Prostate gland (tissue), 2 donors: ENCODE measurements at regions not wholly inside any gene's neighbourhood (a gene's known extent, or its start where the extent isn't known, plus 50 kb on each side); places are given as distances from the start of the nearest gene placed in this dataset.

ENCODE experiments used
- POLR2A ChIP-seq: fragments of 450-650 bp; IDR thresholded peaks from one replicate; pipeline ENCODE4 v1.6.1; 2016; ENCODE audit warnings: antibody characterized with exemption, mild to moderate bottlenecking
- POLR2AphosphoS5 ChIP-seq: sonication (generic); formaldehyde crosslinking; IDR thresholded peaks from one replicate; pipeline ENCODE4 v1.6.1; 2017; ENCODE audit warnings: antibody characterized with exemption
- TF ChIP-seq, protein P1 (sequence below), 4 experiments: fragments of 200-600 bp in 2 of 4; fragments of 450-650 bp in 2 of 4; sonication (generic) in 2 of 4; IDR thresholded peaks; 1 replicate in 3 of 4; 2 replicates in 1 of 4; pipeline ENCODE4 v1.5.1; 2016 to 2019; ENCODE audit warnings: antibody characterized with exemption in 4 of 4, mild to moderate bottlenecking in 2 of 4, moderate library complexity in 2 of 4

DNA sequence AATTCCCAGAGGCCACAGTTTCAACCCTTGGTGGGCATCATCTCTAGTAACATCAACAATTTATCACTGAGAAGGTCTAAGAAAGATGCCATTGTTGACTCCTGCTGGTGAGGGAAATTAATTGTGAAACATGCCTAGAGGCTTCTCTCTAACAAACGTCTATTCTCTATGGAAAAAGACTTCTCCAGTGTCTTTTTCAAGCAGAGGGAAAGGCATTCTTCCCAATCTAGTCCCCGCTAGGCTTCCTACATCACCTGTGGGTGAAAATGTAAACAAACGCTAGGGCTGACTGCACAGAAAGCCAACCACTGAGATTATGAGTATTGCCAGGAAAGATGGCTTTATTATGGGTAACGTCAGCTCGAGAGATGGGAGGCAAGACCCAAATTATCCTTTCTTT, 677.4 kb downstream of the NCAM2 start:
- TF ChIP-seq, protein P1, sequence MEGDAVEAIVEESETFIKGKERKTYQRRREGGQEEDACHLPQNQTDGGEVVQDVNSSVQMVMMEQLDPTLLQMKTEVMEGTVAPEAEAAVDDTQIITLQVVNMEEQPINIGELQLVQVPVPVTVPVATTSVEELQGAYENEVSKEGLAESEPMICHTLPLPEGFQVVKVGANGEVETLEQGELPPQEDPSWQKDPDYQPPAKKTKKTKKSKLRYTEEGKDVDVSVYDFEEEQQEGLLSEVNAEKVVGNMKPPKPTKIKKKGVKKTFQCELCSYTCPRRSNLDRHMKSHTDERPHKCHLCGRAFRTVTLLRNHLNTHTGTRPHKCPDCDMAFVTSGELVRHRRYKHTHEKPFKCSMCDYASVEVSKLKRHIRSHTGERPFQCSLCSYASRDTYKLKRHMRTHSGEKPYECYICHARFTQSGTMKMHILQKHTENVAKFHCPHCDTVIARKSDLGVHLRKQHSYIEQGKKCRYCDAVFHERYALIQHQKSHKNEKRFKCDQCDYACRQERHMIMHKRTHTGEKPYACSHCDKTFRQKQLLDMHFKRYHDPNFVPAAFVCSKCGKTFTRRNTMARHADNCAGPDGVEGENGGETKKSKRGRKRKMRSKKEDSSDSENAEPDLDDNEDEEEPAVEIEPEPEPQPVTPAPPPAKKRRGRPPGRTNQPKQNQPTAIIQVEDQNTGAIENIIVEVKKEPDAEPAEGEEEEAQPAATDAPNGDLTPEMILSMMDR (IDR thresholded peaks at IDR 0.05) = no peak
- TF ChIP-seq POLR2A (no peak), POLR2AphosphoS5 (no peak)
